ENCODE measurements at regions not wholly inside any gene's neighbourhood (a gene's known extent, or its start where the extent isn't known, plus 50 kb on each side); places are given as distances from the start of the nearest gene placed in this dataset.

DNA sequence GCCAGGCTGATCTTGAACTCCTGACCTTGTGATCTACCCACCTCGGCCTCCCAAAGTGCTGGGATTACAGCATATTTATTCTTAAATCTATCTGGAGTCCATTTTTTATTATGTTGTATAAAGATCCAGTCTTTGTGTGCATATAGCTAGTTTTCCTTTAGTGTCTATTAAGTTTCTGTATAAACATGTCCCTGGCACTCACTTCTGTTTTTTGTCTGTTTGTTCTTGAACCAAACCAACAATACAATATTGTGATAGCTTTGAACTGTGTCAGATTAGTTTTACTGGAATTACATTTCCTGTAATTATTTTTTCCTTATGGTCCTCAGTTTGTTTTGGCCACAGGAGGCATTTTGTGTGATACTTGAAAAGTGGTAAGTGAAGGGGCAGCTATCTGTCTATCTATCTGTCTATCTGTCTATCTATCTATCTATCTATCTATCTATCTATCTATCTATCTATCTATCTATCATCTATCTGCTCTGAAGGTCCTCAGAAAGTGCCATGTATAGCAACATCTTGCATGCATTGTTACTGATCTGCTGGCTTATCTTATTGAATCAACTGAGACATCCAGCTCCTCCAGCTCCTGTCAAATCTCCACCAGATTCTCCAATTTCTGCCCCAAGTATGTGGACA, 70.9 kb upstream of the ACVR1 start:
- TF ChIP-seq POLR2AphosphoS5 (IDR thresholded peaks at IDR 0.05; ENCODE audit: borderline replicate concordance, low read depth, low read length) (no peak), EZH2 (IDR thresholded peaks at IDR 0.05) (no peak)

Data from SK-N-MC (cell line).